Activated B cell treated with CpG ODN at 0.5 μM for 24 hours (primary cell): ENCODE measurements at regions not wholly inside any gene's neighbourhood (a gene's known extent, or its start where the extent isn't known, plus 50 kb on each side); places are given as distances from the start of the nearest gene placed in this dataset.

Source experiments
- ATAC-seq: fragments of 200-7000 bp; cut with Tn5 transposase; one replicate; pipeline ENCODE4 v1.10.0; 2021; ENCODE audit warnings: low read depth, mild to moderate bottlenecking, moderate library complexity
- CTCF ChIA-PET: fragments of 350-600 bp; sonication (Branson Sonifier 250); formaldehyde crosslinking; loops from one replicate; lab custom pipeline; 2021; ENCODE audit warnings: antibody characterized with exemption; lab: Charles Lee
- POLR2A ChIA-PET: fragments of 350-600 bp; sonication (Branson Sonifier 250); formaldehyde crosslinking; loops from one replicate; lab custom pipeline; 2021; ENCODE audit warnings: antibody characterized with exemption; lab: Charles Lee
- DNase-seq: peaks from one replicate; pipeline ENCODE4 v3.0.0; 2022
- H3K27ac Mint-ChIP-seq: one replicate; pipeline ENCODE4 v1.8.0; 2020; ENCODE audit warnings: mixed read lengths
- H3K27me3 Mint-ChIP-seq: one replicate; pipeline ENCODE4 v1.8.0; 2021; ENCODE audit warnings: mixed read lengths
- H3K36me3 Mint-ChIP-seq: one replicate; pipeline ENCODE4 v1.8.0; 2021; ENCODE audit warnings: low read depth, mixed read lengths
- H3K4me1 Mint-ChIP-seq: one replicate; pipeline ENCODE4 v1.8.0; 2021; ENCODE audit warnings: mixed read lengths
- H3K4me3 Mint-ChIP-seq: one replicate; pipeline ENCODE4 v1.8.0; 2020; ENCODE audit warnings: mild to moderate bottlenecking, mixed read lengths
- H3K9me3 Mint-ChIP-seq: one replicate; pipeline ENCODE4 v1.8.0; 2020; ENCODE audit warnings: mixed read lengths
- CTCF ChIP-seq: fragments of 200-600 bp; IDR thresholded peaks from one replicate; pipeline ENCODE4 v1.8.0; 2022; ENCODE audit warnings: antibody characterized with exemption, mild to moderate bottlenecking
- intact Hi-C: fragments of 100-400 bp; cut with micrococcal nuclease; formaldehyde crosslinking; loops from one replicate; pipeline ENCODE4 v1.15.1; 2024

- TF ChIP-seq CTCF, result peak; percentile 91
- H3K36me3 Mint-ChIP-seq, result no peaks in the 10 kb centered on the region
- peaks cover 5% of the 10 kb centered on the region for H3K4me1 Mint-ChIP-seq
- CTCF ChIA-PET, result interaction anchor here (1.0 to 3.5 kb wide), 19 partner anchors 8 to 456 kb away, joined by 3 to 46 read pairs (median 6); partner anchors contain the start of gene TRAF6
- DNase-seq (peak; percentile 34), ATAC-seq (peak; percentile 100)
- H3K4me3 Mint-ChIP-seq, result no peak overlapping the region
- POLR2A ChIA-PET, result no interaction called here
- no peak overlapping the region for H3K27ac Mint-ChIP-seq
- intact Hi-C loops, result loop anchor here (1.0 to 5.0 kb wide), 5 partner anchors 45 to 1130 kb away; partner anchors contain the start of genes FJX1 and TRAF6
- H3K27me3 Mint-ChIP-seq, result peaks cover 10% of the 10 kb centered on the region
- no peaks in the 10 kb centered on the region for H3K9me3 Mint-ChIP-seq
Measured at GRCh38 chr11:36746886-36747710, 149.1 kb upstream of the RAG2 start.

GRCh38 chr11:36744375-36745168 is 146.5 kb upstream of the RAG2 start:
- H3K4me3 Mint-ChIP-seq, result no peak overlapping the region
- H3K4me1 Mint-ChIP-seq, result peaks cover 5% of the 10 kb centered on the region
- no peaks in the 10 kb centered on the region for H3K9me3 Mint-ChIP-seq
- H3K27ac Mint-ChIP-seq, result no peak overlapping the region
- ChIA-PET CTCF (interaction anchor here (0.7 to 1.4 kb wide), 5 partner anchors 9 to 235 kb away, joined by 3 to 5 read pairs (median 4); partner anchors contain the start of gene TRAF6), POLR2A (no interaction called here)
- DNase-seq (peak; percentile 30), ATAC-seq (no peak)
- no peaks in the 10 kb centered on the region for H3K36me3 Mint-ChIP-seq
- peaks cover 8% of the 10 kb centered on the region for H3K27me3 Mint-ChIP-seq
- intact Hi-C loops, result loop anchor here (5.0 kb wide), 1 partner anchor 1127 kb away; the partner anchor contains the start of gene FJX1
- TF ChIP-seq CTCF, result no peak

- H3K27me3 Mint-ChIP-seq, result peaks cover 8% of the 10 kb centered on the region
- ChIA-PET CTCF (interaction anchor here (0.8 to 1.4 kb wide), 3 partner anchors 40 to 450 kb away, joined by 3 to 5 read pairs (median 4); partner anchors contain the start of gene TRAF6), POLR2A (no interaction called here)
- no peaks in the 10 kb centered on the region for H3K36me3 Mint-ChIP-seq
- H3K4me1 Mint-ChIP-seq, result peaks cover 5% of the 10 kb centered on the region
- intact Hi-C loops, result loop anchor here (2.0 kb wide), 1 partner anchor 20 kb away; no protein-coding TSS in a partner anchor
- TF ChIP-seq CTCF, result no peak
- DNase-seq (no peak), ATAC-seq (no peak)
- no peaks in the 10 kb centered on the region for H3K9me3 Mint-ChIP-seq
- H3K27ac Mint-ChIP-seq, result no peak overlapping the region
- no peak overlapping the region for H3K4me3 Mint-ChIP-seq
Measured at GRCh38 chr11:36743039-36743438, 145.0 kb upstream of the RAG2 start.

DNA sequence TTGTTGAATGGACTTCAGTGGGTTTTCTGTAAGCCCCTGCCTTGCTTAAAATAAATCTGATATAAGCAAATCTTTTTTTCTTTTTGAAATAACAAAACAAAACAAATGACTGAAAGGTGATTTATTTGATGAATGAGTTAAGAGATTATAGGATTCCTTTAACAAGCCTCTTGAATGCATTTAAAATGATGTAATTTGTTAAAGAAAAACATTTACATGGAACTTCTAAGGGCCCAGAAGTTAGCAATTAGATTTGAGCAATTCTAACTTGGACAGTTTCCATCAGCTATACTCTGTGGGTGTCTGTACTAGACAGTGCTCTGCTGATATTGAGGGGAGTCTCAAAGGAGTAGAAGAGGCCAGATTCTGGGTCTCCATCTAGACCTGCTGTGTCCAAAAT is 143.5 kb upstream of the RAG2 start:
- ChIA-PET CTCF (no interaction called here), POLR2A (no interaction called here)
- no peak for ATAC-seq
- Mint-ChIP-seq H3K36me3 (no peaks in the 10 kb centered on the region), H3K27me3 (peaks cover 6% of the 10 kb centered on the region), H3K4me3 (no peak overlapping the region), H3K27ac (no peak overlapping the region), H3K4me1 (peaks cover 5% of the 10 kb centered on the region), H3K9me3 (no peaks in the 10 kb centered on the region)
- no peak for DNase-seq
- TF ChIP-seq CTCF, result no peak
- intact Hi-C loops, result no loop called here
